Panc1 (cell line): ENCODE measurements at regions not wholly inside any gene's neighbourhood (a gene's known extent, or its start where the extent isn't known, plus 50 kb on each side); places are given as distances from the start of the nearest gene placed in this dataset.

Experiments
- ATAC-seq: fragments of 200-7000 bp; cut with Tn5 transposase; 2 replicates; pipeline ENCODE4 v1.9.1; 2020; ENCODE audit warnings: mild to moderate bottlenecking, moderate library complexity
- BruUV-seq: library from RNA; stranded (reverse); fragments of 400-500 nt; replicated peaks from 2 replicates; lab custom pipeline; 2021; lab: Mats Ljungman, UMichigan
- CTCF ChIA-PET: fragments of 300-600 bp; sonication (Branson Sonifier 250); formaldehyde crosslinking; loops from one replicate; lab custom pipeline; 2022; ENCODE audit warnings: antibody characterized with exemption; lab: Charles Lee
- POLR2A ChIA-PET: fragments of 300-600 bp; sonication (Branson Sonifier 250); formaldehyde crosslinking; loops from one replicate; lab custom pipeline; 2022; ENCODE audit warnings: antibody characterized with exemption; lab: Charles Lee
- DNase-seq: peaks from one replicate; pipeline ENCODE4 v3.0.0-alpha.2; 2010; ENCODE audit warnings: low read depth, low spot score
- H3K27ac ChIP-seq: 2 replicates; pipeline ENCODE4 v1.5.1; 2011; ENCODE audit warnings: mild to moderate bottlenecking, low read length, inconsistent platforms
- H3K27me3 ChIP-seq: fragments of 200-500 bp; sonication (Bioruptor generic); 2 replicates; pipeline ENCODE4 v1.6.0; 2014; ENCODE audit warnings: low read length, inconsistent platforms; ENCODE audit not compliant: control insufficient read depth, insufficient read depth
- H3K36me3 ChIP-seq: fragments of 200-500 bp; sonication (Bioruptor generic); 2 replicates; pipeline ENCODE4 v1.5.1; 2014; ENCODE audit warnings: inconsistent platforms, mild to moderate bottlenecking, low read length, moderate library complexity; ENCODE audit not compliant: control insufficient read depth, insufficient read depth
- H3K4me1 ChIP-seq: 2 replicates; pipeline ENCODE4 v1.5.1; 2011; ENCODE audit warnings: inconsistent platforms, mild to moderate bottlenecking, low read length, moderate library complexity; ENCODE audit not compliant: control insufficient read depth, insufficient read depth
- H3K4me3 ChIP-seq, 2 experiments: 2 replicates each; pipeline ENCODE4 v1.5.1; 2011 to 2012; ENCODE audit warnings: low read depth in 2 of 2, low read length in 2 of 2, mild to moderate bottlenecking in 2 of 2, inconsistent platforms in 1 of 2, moderate library complexity in 1 of 2
- H3K9me3 ChIP-seq: fragments of 200-500 bp; sonication (Bioruptor generic); 2 replicates; pipeline ENCODE4 v1.5.1; 2014; ENCODE audit warnings: low read depth, mild to moderate bottlenecking, inconsistent platforms, low read length, moderate library complexity; ENCODE audit not compliant: control insufficient read depth, insufficient read depth
- CTCF ChIP-seq: fragments of 450-650 bp; IDR thresholded peaks from 2 replicates; pipeline ENCODE4 v1.5.1; 2017; ENCODE audit warnings: mild to moderate bottlenecking
- POLR2AphosphoS5 ChIP-seq: IDR thresholded peaks from 2 replicates; pipeline ENCODE4 v1.6.1; 2012; ENCODE audit warnings: mild to moderate bottlenecking, low read depth, low read length, moderate library complexity
- REST ChIP-seq, 2 experiments: IDR thresholded peaks; 2 replicates each; pipeline ENCODE4 v1.6.1; 2011 to 2012; ENCODE audit warnings: low read depth in 2 of 2, control low read depth in 1 of 2, low read length in 1 of 2, mild to moderate bottlenecking in 1 of 2, moderate library complexity in 1 of 2; ENCODE audit not compliant: insufficient read depth in 1 of 2
- SIN3A ChIP-seq: IDR thresholded peaks from 2 replicates; pipeline ENCODE4 v1.6.1; 2012; ENCODE audit warnings: low read depth, mild to moderate bottlenecking, low read length, moderate library complexity, borderline replicate concordance; ENCODE audit not compliant: insufficient read depth
- TCF7L2 ChIP-seq: IDR thresholded peaks from 2 replicates; pipeline ENCODE4 v1.6.1; 2011; ENCODE audit warnings: mild to moderate bottlenecking, low read depth, low read length, inconsistent platforms
- in situ Hi-C: cut with HindIII; loops from 2 replicates; pipeline ENCODE4 v1.10.0; 2016; ENCODE audit warnings: low sequenced_read_pairs, low pct_unique_long_range_greater_than_20kb
- intact Hi-C: fragments of 100-400 bp; cut with micrococcal nuclease; formaldehyde crosslinking; loops from one replicate; pipeline ENCODE4 v1.10.0; 2022; ENCODE audit not compliant: unreplicated experiment

- CTCF ChIA-PET: no interaction called here
- H3K4me3 ChIP-seq: no peak overlapping the region
- POLR2A ChIA-PET: no interaction called here
- no peaks in the 10 kb centered on the region for H3K36me3 ChIP-seq
- H3K9me3 ChIP-seq: no peaks in the 10 kb centered on the region
- in situ Hi-C loops (no loop called here), intact Hi-C loops (no loop called here)
- no peak for DNase-seq
- no peaks in the 10 kb centered on the region for H3K27me3 ChIP-seq
- TF ChIP-seq REST (IDR thresholded peaks at IDR 0.05; ENCODE audit: insufficient read depth in 1 of 2, low read depth in 2 of 2, low read length in 1 of 2) (no peak), TCF7L2 (no peak), CTCF (no peak), POLR2AphosphoS5 (no peak), SIN3A (no peak)
- H3K4me1 ChIP-seq: no peaks in the 10 kb centered on the region; the same call in 1 of the 2 replicates
- no peak for ATAC-seq
- H3K27ac ChIP-seq: no peak overlapping the region
- BruUV-seq: no TSS peak
These were observed 55.6 kb downstream of the CLDN34 start for GRCh38 chrX:10022580-10023245.

GRCh38 chrX:10023821-10024220 lies 56.7 kb downstream of the CLDN34 start:
- Histone ChIP-seq H3K4me1 (no peaks in the 10 kb centered on the region; the same call in 1 of the 2 replicates), H3K9me3 (no peaks in the 10 kb centered on the region), H3K27me3 (no peaks in the 10 kb centered on the region), H3K36me3 (no peaks in the 10 kb centered on the region), H3K27ac (no peak overlapping the region), H3K4me3 (no peak overlapping the region)
- no peak for ATAC-seq
- POLR2A ChIA-PET: no interaction called here
- DNase-seq: no peak
- TF ChIP-seq REST (IDR thresholded peaks at IDR 0.05; ENCODE audit: insufficient read depth in 1 of 2, low read depth in 2 of 2, low read length in 1 of 2) (no peak), TCF7L2 (no peak), SIN3A (no peak), CTCF (no peak), POLR2AphosphoS5 (no peak)
- in situ Hi-C loops: no loop called here
- CTCF ChIA-PET: no interaction called here
- no TSS peak for BruUV-seq
- intact Hi-C loops: no loop called here
